AG04450 (cell line): ENCODE measurements at regions not wholly inside any gene's neighbourhood (a gene's known extent, or its start where the extent isn't known, plus 50 kb on each side); places are given as distances from the start of the nearest gene placed in this dataset.

ENCODE experiments used
- CTCF ChIA-PET: fragments of 300-600, 350-600 bp; formaldehyde crosslinking; extraction: SDS; loops from one replicate; lab custom pipeline; 2022; ENCODE audit warnings: antibody characterized with exemption, inconsistent platforms; lab: Charles Lee
- POLR2A ChIA-PET: fragments of 350-600 bp; formaldehyde crosslinking; extraction: SDS; loops from one replicate; lab custom pipeline; 2021; ENCODE audit warnings: antibody characterized with exemption, inconsistent platforms; lab: Yijun Ruan, JAX
- DNase-seq: peaks from one replicate; pipeline ENCODE4 v3.0.0-alpha.2; 2011; ENCODE audit warnings: low read depth, low spot score
- H3K27ac ChIP-seq: one replicate; pipeline ENCODE4 v1.5.1; 2012; ENCODE audit warnings: low read depth, low read length, control low read depth
- H3K27me3 ChIP-seq: one replicate; pipeline ENCODE4 v1.6.0; 2012; ENCODE audit warnings: low read length; ENCODE audit not compliant: control insufficient read depth, insufficient read depth
- H3K4me3 ChIP-seq: 2 replicates; pipeline ENCODE4 v1.5.1; 2011; ENCODE audit warnings: mild to moderate bottlenecking, low read depth, low read length, control low read depth
- H3K9me3 ChIP-seq: 2 replicates; pipeline ENCODE4 v1.5.1; 2012; ENCODE audit warnings: low read length; ENCODE audit not compliant: control insufficient read depth, insufficient read depth
- CTCF ChIP-seq: IDR thresholded peaks from 2 replicates; pipeline ENCODE4 v1.5.1; 2011; ENCODE audit warnings: low read depth, low read length, control low read depth, inconsistent platforms

- H3K4me3 ChIP-seq = no peak overlapping the region
- no peak for DNase-seq
- ChIA-PET CTCF (no interaction called here), POLR2A (interaction anchor here (0.9 to 4.2 kb wide), 4 partner anchors 8 to 152 kb away, joined by 3 to 65 read pairs (median 5); partner anchors contain the start of gene RBPJ)
- no peaks in the 10 kb centered on the region for H3K27me3 ChIP-seq
- H3K27ac ChIP-seq = peak overlapping the region; percentile 75
- TF ChIP-seq CTCF = no peak
- H3K9me3 ChIP-seq = peaks cover 7% of the 10 kb centered on the region; the same call in 1 of the 2 replicates
Observed at GRCh38 chr4:26174027-26174426, 146.8 kb upstream of the RBPJ start.

- Histone ChIP-seq H3K27ac (no peak overlapping the region), H3K9me3 (no peaks in the 10 kb centered on the region; the same call in 1 of the 2 replicates), H3K27me3 (no peaks in the 10 kb centered on the region), H3K4me3 (no peak overlapping the region)
- no peak for DNase-seq
- POLR2A ChIA-PET = interaction anchor here (4.2 kb wide), 1 partner anchor 144 kb away, joined by 65 read pairs; the partner anchor contains the start of gene RBPJ
- CTCF ChIA-PET = interaction anchor here (0.5 to 0.7 kb wide), 2 partner anchors 155 to 185 kb away, joined by 3 to 5 read pairs; no protein-coding TSS in a partner anchor
- no peak for TF ChIP-seq CTCF
Observed at GRCh38 chr4:26175006-26175786, 145.6 kb upstream of the RBPJ start.

- Histone ChIP-seq H3K9me3 (no peaks in the 10 kb centered on the region), H3K4me3 (no peak overlapping the region), H3K27ac (peak overlapping the region; percentile 55), H3K27me3 (no peaks in the 10 kb centered on the region)
- TF ChIP-seq CTCF = no peak
- ChIA-PET POLR2A (interaction anchor here (0.8 kb wide), 1 partner anchor 144 kb away, joined by 3 read pairs; the partner anchor contains the start of gene RBPJ), CTCF (interaction anchor here (1.5 kb wide), 1 partner anchor 235 kb away, joined by 5 read pairs; no protein-coding TSS in a partner anchor)
- DNase-seq = no peak
Observed at GRCh38 chr4:26175905-26176470, 144.8 kb upstream of the RBPJ start.

- ChIA-PET POLR2A (interaction anchor here (0.8 kb wide), 1 partner anchor 144 kb away, joined by 3 read pairs; the partner anchor contains the start of gene RBPJ), CTCF (interaction anchor here (1.5 kb wide), 1 partner anchor 234 kb away, joined by 5 read pairs; no protein-coding TSS in a partner anchor)
- Histone ChIP-seq H3K27ac (peak overlapping the region; percentile 55), H3K27me3 (no peaks in the 10 kb centered on the region), H3K9me3 (no peaks in the 10 kb centered on the region), H3K4me3 (no peak overlapping the region)
- no peak for TF ChIP-seq CTCF
- DNase-seq = no peak
Observed at GRCh38 chr4:26176598-26177149, 144.1 kb upstream of the RBPJ start.
